ENCODE measurements at regions not wholly inside any gene's neighbourhood (a gene's known extent, or its start where the extent isn't known, plus 50 kb on each side); places are given as distances from the start of the nearest gene placed in this dataset.

DNA sequence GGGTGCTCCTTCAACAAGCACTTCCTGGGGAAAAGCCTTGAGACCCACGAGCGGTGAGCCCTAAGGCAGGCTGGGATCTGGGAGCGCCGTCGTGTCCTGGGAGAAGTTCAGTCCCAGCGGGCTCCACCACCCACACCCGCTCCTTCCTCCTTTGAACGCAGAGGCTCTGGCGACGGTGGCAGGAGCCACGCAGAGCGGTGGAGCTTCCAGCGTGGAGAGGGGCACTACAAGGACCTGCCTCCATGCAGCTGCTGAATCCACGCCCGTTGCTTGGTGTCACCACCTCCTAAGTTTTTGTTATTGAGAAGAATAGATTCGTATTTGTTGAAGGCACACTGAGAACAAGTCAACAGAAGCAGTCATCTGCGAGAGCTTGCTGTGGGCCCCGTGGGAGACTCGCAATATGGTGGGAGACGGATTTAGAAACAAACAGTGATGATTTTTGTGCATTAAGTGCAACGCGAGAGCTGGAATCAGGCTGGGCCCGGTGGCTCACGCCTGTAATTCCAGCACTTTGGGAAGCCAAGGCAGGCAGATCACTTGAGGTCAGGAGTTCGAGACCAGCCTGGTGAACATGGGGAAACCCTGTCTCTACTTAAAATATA lies 60.1 kb upstream of the SDK1 start:
- intact Hi-C loops (cut with micrococcal nuclease; ENCODE audit: unreplicated experiment), result no loop called here
- no peaks in the 10 kb centered on the region for H3K9me2 ChIP-seq (ENCODE audit: insufficient read depth, low read length)
- ChIA-PET CTCF (ENCODE audit: unreplicated experiment) (no interaction called here), POLR2A (no interaction called here)
- no peak overlapping the region for H3K27ac ChIP-seq (ENCODE audit: low read depth, low read length, poor library complexity, severe bottlenecking)
- BruUV-seq (replicated peaks), result no TSS peak
- H3K4me1 ChIP-seq (ENCODE audit: insufficient read depth, low read length, poor library complexity, severe bottlenecking), result no peaks in the 10 kb centered on the region
- H3K36me3 ChIP-seq (ENCODE audit: insufficient read depth, low read length), result no peaks in the 10 kb centered on the region
- TF ChIP-seq, protein P1, sequence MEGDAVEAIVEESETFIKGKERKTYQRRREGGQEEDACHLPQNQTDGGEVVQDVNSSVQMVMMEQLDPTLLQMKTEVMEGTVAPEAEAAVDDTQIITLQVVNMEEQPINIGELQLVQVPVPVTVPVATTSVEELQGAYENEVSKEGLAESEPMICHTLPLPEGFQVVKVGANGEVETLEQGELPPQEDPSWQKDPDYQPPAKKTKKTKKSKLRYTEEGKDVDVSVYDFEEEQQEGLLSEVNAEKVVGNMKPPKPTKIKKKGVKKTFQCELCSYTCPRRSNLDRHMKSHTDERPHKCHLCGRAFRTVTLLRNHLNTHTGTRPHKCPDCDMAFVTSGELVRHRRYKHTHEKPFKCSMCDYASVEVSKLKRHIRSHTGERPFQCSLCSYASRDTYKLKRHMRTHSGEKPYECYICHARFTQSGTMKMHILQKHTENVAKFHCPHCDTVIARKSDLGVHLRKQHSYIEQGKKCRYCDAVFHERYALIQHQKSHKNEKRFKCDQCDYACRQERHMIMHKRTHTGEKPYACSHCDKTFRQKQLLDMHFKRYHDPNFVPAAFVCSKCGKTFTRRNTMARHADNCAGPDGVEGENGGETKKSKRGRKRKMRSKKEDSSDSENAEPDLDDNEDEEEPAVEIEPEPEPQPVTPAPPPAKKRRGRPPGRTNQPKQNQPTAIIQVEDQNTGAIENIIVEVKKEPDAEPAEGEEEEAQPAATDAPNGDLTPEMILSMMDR (conservative IDR thresholded peaks at IDR 0.05; ENCODE audit: low read length), result no peak
- TF ChIP-seq EZH2phosphoT487 (IDR thresholded peaks at IDR 0.05; ENCODE audit: borderline replicate concordance, low read depth, low read length), result no peak
- no peaks in the 10 kb centered on the region for H3K9me3 ChIP-seq (ENCODE audit: low read length)
- H2AFZ ChIP-seq (ENCODE audit: low read length), result no peak overlapping the region
- no peaks in the 10 kb centered on the region for H4K20me1 ChIP-seq (ENCODE audit: insufficient read depth, low read length)
- H3K79me2 ChIP-seq (ENCODE audit: insufficient read depth, low read depth, low read length), result no peaks in the 10 kb centered on the region
- no peak overlapping the region for H3K4me3 ChIP-seq (ENCODE audit: low read depth, low read length, poor library complexity, severe bottlenecking)
- no peak overlapping the region for H3K4me2 ChIP-seq (ENCODE audit: low read length)
- no peak for DNase-seq (ENCODE audit: low spot score)

DNA sequence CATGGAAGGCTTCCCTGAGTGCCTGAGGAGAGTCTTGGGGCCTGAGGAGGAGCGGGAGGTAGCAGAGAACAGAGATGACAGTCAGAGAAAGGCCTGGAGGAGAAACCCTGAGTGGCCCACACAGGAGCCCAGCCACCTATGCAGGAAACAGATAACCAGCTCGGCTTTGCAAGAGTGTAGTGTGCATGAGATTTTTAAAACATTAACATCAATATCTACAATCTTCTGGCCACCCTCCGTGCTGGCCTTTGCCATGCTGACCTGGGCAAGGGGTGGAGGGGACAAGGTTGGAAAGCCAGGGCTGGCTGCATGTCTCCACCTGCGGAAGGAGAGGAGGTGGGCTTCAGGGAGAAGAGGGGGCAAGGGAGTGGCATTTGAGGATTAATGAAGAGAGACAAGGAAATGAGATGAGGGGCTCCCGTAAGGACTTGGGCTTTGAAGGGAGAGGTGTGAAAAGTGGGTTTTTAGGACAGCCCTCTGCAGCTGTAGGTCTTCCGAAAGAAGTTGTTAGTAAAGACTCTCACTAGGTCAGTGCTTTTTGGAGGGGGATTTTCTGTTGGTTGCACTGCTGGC lies 59.3 kb upstream of the SDK1 start:
- H3K79me2 ChIP-seq (ENCODE audit: insufficient read depth, low read depth, low read length), result no peaks in the 10 kb centered on the region
- no peak overlapping the region for H3K27ac ChIP-seq (ENCODE audit: low read depth, low read length, poor library complexity, severe bottlenecking)
- no peaks in the 10 kb centered on the region for H3K36me3 ChIP-seq (ENCODE audit: insufficient read depth, low read length)
- no peak overlapping the region for H3K4me2 ChIP-seq (ENCODE audit: low read length)
- H3K9me2 ChIP-seq (ENCODE audit: insufficient read depth, low read length), result no peaks in the 10 kb centered on the region
- TF ChIP-seq, protein P1 (conservative IDR thresholded peaks at IDR 0.05; ENCODE audit: low read length), result no peak
- TF ChIP-seq EZH2phosphoT487 (IDR thresholded peaks at IDR 0.05; ENCODE audit: borderline replicate concordance, low read depth, low read length), result no peak
- no peak overlapping the region for H3K4me3 ChIP-seq (ENCODE audit: low read depth, low read length, poor library complexity, severe bottlenecking)
- intact Hi-C loops (cut with micrococcal nuclease; ENCODE audit: unreplicated experiment), result no loop called here
- H2AFZ ChIP-seq (ENCODE audit: low read length), result no peak overlapping the region
- 0 out of 2 replicates have a peak, but pooled peaks cover under 1% of the 10 kb centered on the region for H3K9me3 ChIP-seq (ENCODE audit: low read length)
- CTCF ChIA-PET (ENCODE audit: unreplicated experiment), result no interaction called here
- DNase-seq (ENCODE audit: low spot score), result no peak
- no peaks in the 10 kb centered on the region for H4K20me1 ChIP-seq (ENCODE audit: insufficient read depth, low read length)
- no TSS peak for BruUV-seq (replicated peaks)
- POLR2A ChIA-PET, result no interaction called here
- H3K4me1 ChIP-seq (ENCODE audit: insufficient read depth, low read length, poor library complexity, severe bottlenecking), result no peaks in the 10 kb centered on the region

DNA sequence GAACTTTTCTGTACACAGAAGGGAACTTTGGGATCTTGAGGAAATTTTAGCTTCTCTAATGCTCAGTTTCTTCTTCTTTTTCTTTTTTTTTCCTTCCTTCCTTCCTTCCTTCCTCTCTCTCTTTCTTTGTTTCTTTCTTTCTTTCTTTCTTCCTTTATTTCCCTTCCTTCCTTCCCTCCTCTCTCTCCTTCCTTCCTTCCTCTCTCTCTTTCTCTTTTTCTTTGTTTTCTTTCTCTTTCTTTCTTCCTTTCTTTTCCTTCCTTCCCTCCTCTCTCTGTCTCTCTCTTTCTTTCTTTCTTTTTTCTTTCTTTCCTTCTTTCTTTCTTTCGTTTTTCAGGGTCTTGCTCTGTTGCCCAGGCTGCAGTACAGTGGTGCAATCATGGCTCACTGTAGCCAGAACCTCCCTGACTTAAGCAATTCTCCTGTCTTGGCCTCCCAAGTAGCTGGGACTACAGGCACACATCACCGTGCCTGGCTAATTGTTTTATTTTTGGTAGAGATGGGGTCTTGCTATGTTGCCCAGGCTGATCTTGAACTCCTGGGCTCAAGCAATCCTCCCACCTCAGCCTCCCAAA lies 58.6 kb upstream of the SDK1 start:
- ChIA-PET POLR2A (no interaction called here), CTCF (ENCODE audit: unreplicated experiment) (no interaction called here)
- Histone ChIP-seq H3K79me2 (ENCODE audit: insufficient read depth, low read depth, low read length) (no peaks in the 10 kb centered on the region), H3K27ac (ENCODE audit: low read depth, low read length, poor library complexity, severe bottlenecking) (no peak overlapping the region), H2AFZ (ENCODE audit: low read length) (no peak overlapping the region), H4K20me1 (ENCODE audit: insufficient read depth, low read length) (no peaks in the 10 kb centered on the region), H3K4me2 (ENCODE audit: low read length) (no peak overlapping the region), H3K9me3 (ENCODE audit: low read length) (0 out of 2 replicates have a peak, but pooled peaks cover 3% of the 10 kb centered on the region), H3K4me1 (ENCODE audit: insufficient read depth, low read length, poor library complexity, severe bottlenecking) (no peaks in the 10 kb centered on the region), H3K36me3 (ENCODE audit: insufficient read depth, low read length) (no peaks in the 10 kb centered on the region), H3K4me3 (ENCODE audit: low read depth, low read length, poor library complexity, severe bottlenecking) (no peak overlapping the region), H3K9me2 (ENCODE audit: insufficient read depth, low read length) (no peaks in the 10 kb centered on the region)
- BruUV-seq (replicated peaks), result no TSS peak
- DNase-seq (ENCODE audit: low spot score), result no peak
- no peak for TF ChIP-seq EZH2phosphoT487 (IDR thresholded peaks at IDR 0.05; ENCODE audit: borderline replicate concordance, low read depth, low read length)
- TF ChIP-seq, protein P1 (conservative IDR thresholded peaks at IDR 0.05; ENCODE audit: low read length), result no peak
- intact Hi-C loops (cut with micrococcal nuclease; ENCODE audit: unreplicated experiment), result no loop called here
